ENCODE measurements at regions not wholly inside any gene's neighbourhood (a gene's known extent, or its start where the extent isn't known, plus 50 kb on each side); places are given as distances from the start of the nearest gene placed in this dataset.

DNA sequence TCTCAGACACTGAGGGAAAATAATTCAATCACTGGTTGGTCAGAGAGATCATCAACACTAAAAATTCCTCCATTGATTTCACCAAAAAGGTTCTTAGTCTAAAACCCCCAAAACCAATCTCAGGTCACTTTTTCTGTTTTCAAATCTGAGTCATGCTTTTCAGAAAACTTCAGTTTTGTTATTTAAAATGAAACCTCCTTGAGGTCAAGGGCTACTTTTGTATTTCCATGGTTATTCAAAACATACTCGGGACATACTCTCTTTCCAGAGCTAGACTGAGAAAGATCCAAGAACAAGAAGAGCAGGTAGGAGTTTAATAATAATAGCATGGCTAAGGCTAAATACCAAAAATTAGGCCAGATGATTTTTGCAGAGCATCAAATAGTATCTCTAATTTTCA is 152.8 kb downstream of the SDHAF3 start:
- TF ChIP-seq FOXM1 (IDR thresholded peaks at IDR 0.05; ENCODE audit: borderline replicate concordance), result no peak
- TF ChIP-seq BHLHE40 (IDR thresholded peaks at IDR 0.05; ENCODE audit: borderline replicate concordance), result no peak

All from HEK293T (cell line).